ENCODE measurements at regions not wholly inside any gene's neighbourhood (a gene's known extent, or its start where the extent isn't known, plus 50 kb on each side); places are given as distances from the start of the nearest gene placed in this dataset.

- no peak for TF ChIP-seq CTCF (IDR thresholded peaks at IDR 0.05 in 4 of 5, conservative IDR thresholded peaks at IDR 0.05 in 1 of 5)
- TF ChIP-seq POLR2A (IDR thresholded peaks at IDR 0.05), result no peak
These were observed 560.1 kb upstream of the TBX3 start for GRCh38 chr12:115243933-115244628.

Measured in gastrocnemius medialis (tissue), 4 donors.